Nephron (organoid): ENCODE measurements at regions not wholly inside any gene's neighbourhood (a gene's known extent, or its start where the extent isn't known, plus 50 kb on each side); places are given as distances from the start of the nearest gene placed in this dataset.

Experiments used
- H3K27ac Mint-ChIP-seq, 3 experiments: 2 replicates each; pipeline ENCODE4 v1.8.0; 2020; ENCODE audit warnings: mixed read lengths in 3 of 3, mild to moderate bottlenecking in 2 of 3, moderate library complexity in 1 of 3
- H3K27me3 Mint-ChIP-seq: 2 replicates; pipeline ENCODE4 v1.8.0; 2021; ENCODE audit warnings: low read depth, mild to moderate bottlenecking, moderate library complexity, mixed read lengths
- H3K36me3 Mint-ChIP-seq: 2 replicates; pipeline ENCODE4 v1.8.0; 2020; ENCODE audit warnings: low read depth, mixed read lengths
- H3K4me1 Mint-ChIP-seq: 2 replicates; pipeline ENCODE4 v1.8.0; 2020; ENCODE audit warnings: mixed read lengths
- H3K4me3 Mint-ChIP-seq, 3 experiments: 2 replicates each; pipeline ENCODE4 v1.8.0; 2020; ENCODE audit warnings: mild to moderate bottlenecking in 3 of 3, mixed read lengths in 3 of 3, moderate library complexity in 2 of 3
- H3K9me3 Mint-ChIP-seq: 2 replicates; pipeline ENCODE4 v1.8.0; 2020; ENCODE audit warnings: mixed read lengths
- CTCF ChIP-seq, 3 experiments: fragments of 200-600 bp; sonication (generic); IDR thresholded peaks; one replicate each; pipeline ENCODE4 v1.5.0; 2021; ENCODE audit warnings: antibody characterized with exemption in 3 of 3; ENCODE audit not compliant: unreplicated experiment in 3 of 3

- no peak for TF ChIP-seq CTCF (IDR thresholded peaks at IDR 0.05; ENCODE audit: unreplicated experiment in 3 of 3)
- Mint-ChIP-seq H3K36me3 (no peaks in the 10 kb centered on the region), H3K27ac (no peak overlapping the region), H3K9me3 (no peaks in the 10 kb centered on the region), H3K4me3 (no peak overlapping the region), H3K27me3 (no peaks in the 10 kb centered on the region), H3K4me1 (no peaks in the 10 kb centered on the region)
Observed at GRCh38 chr6:98287876-98288275, 546.5 kb upstream of the POU3F2 start.

- no peak overlapping the region for H3K27ac Mint-ChIP-seq
- no peak for TF ChIP-seq CTCF (IDR thresholded peaks at IDR 0.05; ENCODE audit: unreplicated experiment in 3 of 3)
Observed at GRCh38 chr6:98292810-98293209, 541.6 kb upstream of the POU3F2 start.

GRCh38 chr6:98295515-98296175, 538.7 kb upstream of the POU3F2 start:
- no peak for TF ChIP-seq CTCF (IDR thresholded peaks at IDR 0.05; ENCODE audit: unreplicated experiment in 3 of 3)
- no peaks in the 10 kb centered on the region for H3K9me3 Mint-ChIP-seq

More at GRCh38 chr6:98292810-98293209, 541.6 kb upstream of the POU3F2 start:
- no peaks in the 10 kb centered on the region for H3K27me3 Mint-ChIP-seq
- H3K4me3 Mint-ChIP-seq: no peak overlapping the region
- H3K4me1 Mint-ChIP-seq: no peaks in the 10 kb centered on the region
- H3K9me3 Mint-ChIP-seq: no peaks in the 10 kb centered on the region
- H3K36me3 Mint-ChIP-seq: no peaks in the 10 kb centered on the region

GRCh38 chr6:98308564-98308963, 525.8 kb upstream of the POU3F2 start:
- peaks cover 7% of the 10 kb centered on the region for H3K9me3 Mint-ChIP-seq
- no peak overlapping the region for H3K4me3 Mint-ChIP-seq
- H3K4me1 Mint-ChIP-seq: no peaks in the 10 kb centered on the region
- no peak for TF ChIP-seq CTCF (IDR thresholded peaks at IDR 0.05; ENCODE audit: unreplicated experiment in 3 of 3)
- H3K27ac Mint-ChIP-seq: no peak overlapping the region
- H3K36me3 Mint-ChIP-seq: no peaks in the 10 kb centered on the region
- no peaks in the 10 kb centered on the region for H3K27me3 Mint-ChIP-seq

More at GRCh38 chr6:98295515-98296175, 538.7 kb upstream of the POU3F2 start:
- H3K27me3 Mint-ChIP-seq: no peaks in the 10 kb centered on the region
- no peak overlapping the region for H3K4me3 Mint-ChIP-seq
- no peaks in the 10 kb centered on the region for H3K36me3 Mint-ChIP-seq
- H3K27ac Mint-ChIP-seq: no peak overlapping the region
- no peaks in the 10 kb centered on the region for H3K4me1 Mint-ChIP-seq

GRCh38 chr6:98310443-98310842, 523.9 kb upstream of the POU3F2 start:
- no peak overlapping the region for H3K4me3 Mint-ChIP-seq
- H3K27ac Mint-ChIP-seq: no peak overlapping the region
- no peaks in the 10 kb centered on the region for H3K27me3 Mint-ChIP-seq
- TF ChIP-seq CTCF (IDR thresholded peaks at IDR 0.05; ENCODE audit: unreplicated experiment in 3 of 3): no peak
- H3K36me3 Mint-ChIP-seq: no peaks in the 10 kb centered on the region
- H3K9me3 Mint-ChIP-seq: no peaks in the 10 kb centered on the region
- no peaks in the 10 kb centered on the region for H3K4me1 Mint-ChIP-seq

GRCh38 chr6:98323605-98324004, 510.8 kb upstream of the POU3F2 start:
- H3K9me3 Mint-ChIP-seq: no peaks in the 10 kb centered on the region
- no peak for TF ChIP-seq CTCF (IDR thresholded peaks at IDR 0.05; ENCODE audit: unreplicated experiment in 3 of 3)
- no peak overlapping the region for H3K27ac Mint-ChIP-seq
- no peak overlapping the region for H3K4me3 Mint-ChIP-seq
- no peaks in the 10 kb centered on the region for H3K27me3 Mint-ChIP-seq
- H3K4me1 Mint-ChIP-seq: no peaks in the 10 kb centered on the region
- H3K36me3 Mint-ChIP-seq: no peaks in the 10 kb centered on the region
